ENCODE measurements at regions not wholly inside any gene's neighbourhood (a gene's known extent, or its start where the extent isn't known, plus 50 kb on each side); places are given as distances from the start of the nearest gene placed in this dataset.

DNA sequence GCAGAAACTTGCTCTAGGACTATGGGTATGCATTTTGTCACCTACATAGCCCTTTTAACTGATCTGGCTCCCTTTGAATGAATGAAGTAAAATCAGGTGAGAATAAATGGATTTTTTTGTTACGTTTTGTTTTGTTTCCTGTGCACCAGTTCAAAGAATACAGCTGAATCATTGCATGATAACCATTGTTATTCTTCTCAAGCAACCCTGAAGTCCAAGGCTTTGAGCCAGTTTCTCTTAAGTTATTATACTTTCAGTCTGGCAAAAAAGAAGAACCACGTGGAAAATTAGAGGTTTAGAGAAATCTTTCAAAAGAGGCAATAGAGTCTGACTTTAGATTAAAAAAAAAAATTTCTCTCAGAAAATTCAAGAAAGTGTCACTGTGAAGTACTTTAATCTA is 398.6 kb upstream of the TECRL start:
- Histone ChIP-seq H2BK120ac (ENCODE audit: low read depth, low read length) (no peak overlapping the region), H3K79me1 (ENCODE audit: low read depth in 1 of 2, low read length in 2 of 2) (no peaks in the 10 kb centered on the region), H4K20me1 (ENCODE audit: insufficient read depth, low read length) (no peaks in the 10 kb centered on the region), H2BK15ac (ENCODE audit: low read depth, low read length) (no peak overlapping the region), H3K18ac (ENCODE audit: low read depth, low read length) (no peak overlapping the region), H3K9ac (ENCODE audit: low read depth, low read length) (no peak overlapping the region), H3K36me3 (ENCODE audit: control insufficient read depth, insufficient read depth, low read length) (no peaks in the 10 kb centered on the region), H3K27ac (ENCODE audit: insufficient read depth, low read length) (no peak overlapping the region), H3K9me1 (ENCODE audit: insufficient read depth, low read length) (no peaks in the 10 kb centered on the region), H2AFZ (replicated peaks; ENCODE audit: low read length, poor library complexity) (no peak overlapping the region), H3K56ac (ENCODE audit: extremely low read depth, insufficient read depth, low read length) (no peak overlapping the region), H2BK20ac (ENCODE audit: low read depth, low read length) (no peak overlapping the region), H3K27me3 (ENCODE audit: control insufficient read depth, insufficient read depth, low read length) (no peaks in the 10 kb centered on the region), H2AK9ac (replicated peaks; ENCODE audit: low read depth, low read length, poor library complexity) (no peak overlapping the region), H3K4me2 (ENCODE audit: low read depth, low read length) (no peak overlapping the region), H4K5ac (ENCODE audit: low read depth, low read length) (no peak overlapping the region), H3K4me1 (ENCODE audit: control insufficient read depth, insufficient read depth, low read length) (no peaks in the 10 kb centered on the region), H3K4me3 (ENCODE audit: insufficient read depth, low read depth, low read length) (no peak overlapping the region), H3K14ac (replicated peaks; ENCODE audit: low read depth, low read length) (no peak overlapping the region), H4K91ac (ENCODE audit: insufficient read depth, low read depth, low read length) (no peak overlapping the region), H4K8ac (ENCODE audit: low read depth in 2 of 2, low read length in 2 of 2) (no peak overlapping the region), H3K23ac (ENCODE audit: low read depth, low read length) (no peak overlapping the region), H2BK5ac (ENCODE audit: low read depth, low read length, poor library complexity, severe bottlenecking) (no peak overlapping the region), H3K9me3 (ENCODE audit: control insufficient read depth, insufficient read depth, low read length) (no peaks in the 10 kb centered on the region), H3K4ac (ENCODE audit: low read depth, low read length) (no peak overlapping the region), H2AK5ac (ENCODE audit: low read depth, low read length) (no peak overlapping the region)
- DNase-seq (no peak), ATAC-seq (ENCODE audit: low read depth) (no peak)
- WGBS, 2 experiments (ENCODE audit: extremely low coverage in 2 of 2, insufficient read length in 1 of 2): no CpG with 5 or more reads among the region's 2 CpGs
- intact Hi-C loops (cut with micrococcal nuclease): no loop called here
- dilution Hi-C loops (cut with HindIII; ENCODE audit: low sequenced_read_pairs, unreplicated experiment): no loop called here
- TF ChIP-seq BHLHE40 (IDR thresholded peaks at IDR 0.05; ENCODE audit: low read depth, low read length): no peak
- TF ChIP-seq CTCF (conservative IDR thresholded peaks at IDR 0.05; ENCODE audit: low read depth, low read length): no peak
- TF ChIP-seq SMC3 (IDR thresholded peaks at IDR 0.05; ENCODE audit: low read depth, low read length): no peak
- no peak for TF ChIP-seq POLR2A (IDR thresholded peaks at IDR 0.05; ENCODE audit: low read depth, low read length)
- TF ChIP-seq MAZ (IDR thresholded peaks at IDR 0.05; ENCODE audit: borderline replicate concordance, low read depth, low read length): no peak
- no peak for TF ChIP-seq CHD1 (IDR thresholded peaks at IDR 0.05; ENCODE audit: low read depth, low read length)
- no peak for TF ChIP-seq USF2 (IDR thresholded peaks at IDR 0.05; ENCODE audit: low read depth, low read length)
- CTCF ChIA-PET: no interaction called here
- BruUV-seq (replicated peaks): no TSS peak
- in situ Hi-C loops (cut with MboI; ENCODE audit: low sequenced_read_pairs): no loop called here
- POLR2A ChIA-PET (ENCODE audit: unreplicated experiment): no interaction called here

All from IMR-90 (cell line).